HTR-8/SVneo (cell line): ENCODE measurements at regions not wholly inside any gene's neighbourhood (a gene's known extent, or its start where the extent isn't known, plus 50 kb on each side); places are given as distances from the start of the nearest gene placed in this dataset.
"Not testable (repeated sequence)": the region's sequence is repeated elsewhere in the genome, so short reads cannot be mapped to it uniquely, and the experiment has no call there.

Experiments
- DNase-seq: peaks from one replicate; pipeline ENCODE4 v3.0.0; 2011; ENCODE audit warnings: low spot score, mixed read lengths; ENCODE audit not compliant: insufficient read length
- FAIRE-seq: peaks from 2 replicates; lab custom pipeline; 2011; peaks lifted over from hg19 to GRCh38; lab: Jason Lieb, UNC

- no peak for DNase-seq
- FAIRE-seq: no peak
Observed at GRCh38 chr6:102799051-102799450, 1405.5 kb downstream of the GRIK2 start.

- no peak for DNase-seq
- no peak for FAIRE-seq
Observed at GRCh38 chr6:102798636-102799035, 1405.1 kb downstream of the GRIK2 start.

GRCh38 chr6:102793752-102794151 is 1400.2 kb downstream of the GRIK2 start:
- FAIRE-seq (no peak), DNase-seq (no peak)

GRCh38 chr6:102774326-102774725 is 1380.8 kb downstream of the GRIK2 start:
- DNase-seq (no peak), FAIRE-seq (no peak)

GRCh38 chr6:102773636-102774035 is 1380.1 kb downstream of the GRIK2 start:
- no peak for FAIRE-seq
- no peak for DNase-seq

GRCh38 chr6:102766963-102767362 is 1373.5 kb downstream of the GRIK2 start:
- no peak for FAIRE-seq
- no peak for DNase-seq

GRCh38 chr6:102764317-102764716 is 1370.8 kb downstream of the GRIK2 start:
- FAIRE-seq (no peak), DNase-seq (no peak)

- no peak for DNase-seq
- FAIRE-seq: no peak
Observed at GRCh38 chr6:102763891-102764290, 1370.4 kb downstream of the GRIK2 start.

- FAIRE-seq (no peak), DNase-seq (no peak)
Observed at GRCh38 chr6:102761872-102762271, 1368.4 kb downstream of the GRIK2 start.

GRCh38 chr6:102759415-102759814 is 1365.9 kb downstream of the GRIK2 start:
- FAIRE-seq (no peak), DNase-seq (no peak)

GRCh38 chr6:102758536-102758935 is 1365.0 kb downstream of the GRIK2 start:
- not testable (repeated sequence) for DNase-seq, FAIRE-seq

- FAIRE-seq (no peak), DNase-seq (no peak)
Observed at GRCh38 chr6:102749210-102749971, 1355.9 kb downstream of the GRIK2 start.

- FAIRE-seq (no peak), DNase-seq (no peak)
Observed at GRCh38 chr6:102746941-102747340, 1353.4 kb downstream of the GRIK2 start.

GRCh38 chr6:102742754-102743356 is 1349.3 kb downstream of the GRIK2 start:
- FAIRE-seq: no peak
- no peak for DNase-seq

- DNase-seq (no peak), FAIRE-seq (no peak)
Observed at GRCh38 chr6:102742028-102742427, 1348.5 kb downstream of the GRIK2 start.

- FAIRE-seq: no peak
- DNase-seq: no peak
Observed at GRCh38 chr6:102736941-102737368, 1343.4 kb downstream of the GRIK2 start.

- no peak for FAIRE-seq
- DNase-seq: no peak
Observed at GRCh38 chr6:102732898-102733297, 1339.4 kb downstream of the GRIK2 start.

- FAIRE-seq, DNase-seq: not testable (repeated sequence)
Observed at GRCh38 chr6:102722086-102722485, 1328.6 kb downstream of the GRIK2 start.

- FAIRE-seq (no peak), DNase-seq (no peak)
Observed at GRCh38 chr6:102717737-102718456, 1324.4 kb downstream of the GRIK2 start.

GRCh38 chr6:102717252-102717651 is 1323.7 kb downstream of the GRIK2 start:
- FAIRE-seq: no peak

GRCh38 chr6:102701019-102701418 is 1307.5 kb downstream of the GRIK2 start:
- FAIRE-seq (no peak), DNase-seq (no peak)

More at GRCh38 chr6:102717252-102717651, 1323.7 kb downstream of the GRIK2 start:
- no peak for DNase-seq
